GM12878 (cell line): ENCODE measurements at regions not wholly inside any gene's neighbourhood (a gene's known extent, or its start where the extent isn't known, plus 50 kb on each side); places are given as distances from the start of the nearest gene placed in this dataset.

Source experiments
- ATAC-seq: fragments of 200-7000 bp; cut with Tn5 transposase; 3 replicates; pipeline ENCODE4 v1.9.1; 2020; ENCODE audit warnings: mild to moderate bottlenecking, moderate library complexity
- BruUV-seq: library from RNA; stranded (reverse); fragments of 400-500 nt; replicated peaks from 2 replicates; lab custom pipeline; 2021; lab: Mats Ljungman, UMichigan
- CTCF ChIA-PET: fragments of 300-600 bp; sonication (Branson Sonifier 250); formaldehyde crosslinking; extraction: SDS; loops from one replicate; lab custom pipeline; 2021; ENCODE audit warnings: inconsistent platforms; lab: Yijun Ruan, JAX
- POLR2A ChIA-PET: fragments of 350-600 bp; formaldehyde crosslinking; extraction: SDS; loops from one replicate; lab custom pipeline; 2021; ENCODE audit warnings: inconsistent platforms; lab: Charles Lee
- RAD21 ChIA-PET: fragments of 300-600 bp; sonication (Branson Sonifier 250); formaldehyde crosslinking; loops from one replicate; lab custom pipeline; 2023; ENCODE audit warnings: antibody characterized with exemption; ENCODE audit not compliant: unreplicated experiment; lab: Charles Lee
- SMC1A ChIA-PET: fragments of 300-600 bp; sonication (Branson Sonifier 250); formaldehyde crosslinking; loops from one replicate; lab custom pipeline; 2023; ENCODE audit not compliant: unreplicated experiment, uncharacterized antibody; lab: Charles Lee
- DNase-seq: peaks from one replicate; pipeline ENCODE4 v3.0.0-alpha.2; 2011; ENCODE audit warnings: low read depth, low spot score
- FAIRE-seq: peaks from 3 replicates; lab custom pipeline; 2011; peaks lifted over from hg19 to GRCh38; lab: Jason Lieb, UNC
- H2AFZ ChIP-seq: 2 replicates; pipeline ENCODE4 v1.6.0; 2011; ENCODE audit warnings: low read depth, low read length, control low read depth; ENCODE audit not compliant: control insufficient read depth
- H3K27ac ChIP-seq: 2 replicates; pipeline ENCODE4 v1.5.1; 2011; ENCODE audit warnings: control low read depth; ENCODE audit not compliant: control insufficient read depth, insufficient read depth
- H3K27me3 ChIP-seq, 2 experiments: replicated peaks in 1 of 2; 2 replicates each; pipeline versions ENCODE4 v1.6.0 to v1.6.1; 2011; ENCODE audit warnings: low read length in 1 of 2; ENCODE audit not compliant: control insufficient read depth in 2 of 2, insufficient read depth in 2 of 2
- H3K36me3 ChIP-seq, 2 experiments: 2 replicates each; pipeline ENCODE4 v1.5.1; 2011; ENCODE audit warnings: low read length in 1 of 2; ENCODE audit not compliant: control insufficient read depth in 2 of 2, insufficient read depth in 2 of 2
- H3K4me1 ChIP-seq: 2 replicates; pipeline ENCODE4 v1.6.1; 2011; ENCODE audit warnings: mild to moderate bottlenecking, low read length, moderate library complexity, mixed read lengths; ENCODE audit not compliant: control insufficient read depth, insufficient read depth
- H3K4me2 ChIP-seq: 2 replicates; pipeline ENCODE4 v1.6.0; 2011; ENCODE audit warnings: control low read depth; ENCODE audit not compliant: control insufficient read depth, insufficient read depth
- H3K4me3 ChIP-seq: fragments of 200-600 bp; sonication (generic); 2 replicates; pipeline ENCODE4 v1.5.1; 2016
- H3K79me2 ChIP-seq: 2 replicates; pipeline ENCODE4 v1.6.0; 2011; ENCODE audit warnings: low read length; ENCODE audit not compliant: control insufficient read depth, insufficient read depth
- H3K9ac ChIP-seq: 2 replicates; pipeline ENCODE4 v1.8.0; 2011; ENCODE audit warnings: low read length, control low read depth, mixed read lengths; ENCODE audit not compliant: control insufficient read depth, insufficient read depth
- H3K9me3 ChIP-seq: replicated peaks from 3 replicates; pipeline ENCODE4 v1.5.1; 2011; ENCODE audit warnings: mild to moderate bottlenecking, low read length; ENCODE audit not compliant: control insufficient read depth, insufficient read depth
- H4K20me1 ChIP-seq: 2 replicates; pipeline ENCODE4 v1.6.0; 2011; ENCODE audit not compliant: control insufficient read depth, insufficient read depth
- ATF2 ChIP-seq: IDR thresholded peaks from 2 replicates; pipeline ENCODE4 v1.6.1; 2012; ENCODE audit warnings: low read length, inconsistent platforms
- BRCA1 ChIP-seq: IDR thresholded peaks from 2 replicates; pipeline ENCODE4 v1.6.1; 2011; ENCODE audit warnings: low read depth, low read length, improper control_type of control experiment
- CHD4 ChIP-seq: fragments of 200-600 bp; sonication (generic); IDR thresholded peaks from 2 replicates; pipeline ENCODE4 v1.6.1; 2016; ENCODE audit warnings: mild to moderate bottlenecking
- CREM ChIP-seq: IDR thresholded peaks from 2 replicates; pipeline ENCODE4 v1.6.1; 2014; ENCODE audit warnings: antibody characterized with exemption, low read depth
- CTCF ChIP-seq, 3 experiments: IDR thresholded peaks in 2 of 3; conservative IDR thresholded peaks in 1 of 3; 2 replicates each; pipeline ENCODE4 v1.5.1; 2011; ENCODE audit warnings: low read depth in 3 of 3, low read length in 3 of 3, mild to moderate bottlenecking in 3 of 3, control low read depth in 2 of 3, moderate library complexity in 2 of 3, inconsistent platforms in 1 of 3, mixed read lengths in 1 of 3; ENCODE audit not compliant: control insufficient read depth in 2 of 3, insufficient read depth in 1 of 3; ENCODE audit errors: extremely low read depth in 1 of 3
- JUND ChIP-seq: IDR thresholded peaks from 2 replicates; pipeline ENCODE4 v1.6.1; 2012; ENCODE audit warnings: low read depth, mild to moderate bottlenecking, low read length, improper control_type of control experiment, moderate library complexity
- NBN ChIP-seq: fragments of 450-650 bp; IDR thresholded peaks from 2 replicates; pipeline ENCODE4 v1.6.1; 2016
- NFYA ChIP-seq: IDR thresholded peaks from 2 replicates; pipeline ENCODE4 v1.6.1; 2011; ENCODE audit warnings: low read depth, mild to moderate bottlenecking, low read length, improper control_type of control experiment, borderline replicate concordance
- SIX5 ChIP-seq: IDR thresholded peaks from 2 replicates; pipeline ENCODE4 v1.6.1; 2011; ENCODE audit warnings: mild to moderate bottlenecking, low read depth, low read length, moderate library complexity; ENCODE audit not compliant: severe bottlenecking
- SMAD1 ChIP-seq: fragments of 450-650 bp; IDR thresholded peaks from 2 replicates; pipeline ENCODE4 v1.6.1; 2018; ENCODE audit warnings: mild to moderate bottlenecking, low read depth; ENCODE audit not compliant: partially characterized antibody
- SMC3 ChIP-seq: IDR thresholded peaks from 2 replicates; pipeline ENCODE4 v1.6.1; 2011; ENCODE audit warnings: low read length, improper control_type of control experiment, borderline replicate concordance
- SRF ChIP-seq, 2 experiments: IDR thresholded peaks; 2 replicates each; pipeline ENCODE4 v1.6.1; 2011; ENCODE audit warnings: low read depth in 2 of 2, low read length in 2 of 2, mild to moderate bottlenecking in 1 of 2, moderate library complexity in 1 of 2
- USF2 ChIP-seq: IDR thresholded peaks from 2 replicates; pipeline ENCODE4 v1.6.1; 2011; ENCODE audit warnings: low read depth, low read length, improper control_type of control experiment, borderline replicate concordance
- WGBS: methylation state at CpG from one replicate; pipeline ENCODE4 v1.1.6; 2016; ENCODE audit warnings: low lambda C conversion rate; ENCODE audit not compliant: insufficient replicate concordance, insufficient coverage; ENCODE audit errors: missing lambda C conversion rate; 5-methylcytosine and 5-hydroxymethylcytosine counted together
- in situ Hi-C: fragments of 300-500 bp; cut with MboI; formaldehyde crosslinking; loops from 9 replicates; pipeline ENCODE4 v1.14.3; 2018; ENCODE audit warnings: mixed read lengths
- intact Hi-C: fragments of 100-400 bp; cut with micrococcal nuclease; formaldehyde crosslinking; loops from one replicate; pipeline ENCODE4 v1.14.2; 2022; ENCODE audit not compliant: unreplicated experiment
- TF ChIP-seq, protein P1 (sequence below): fragments of 450-650 bp; IDR thresholded peaks from 2 replicates; pipeline ENCODE4 v1.6.1; 2018; ENCODE audit warnings: borderline replicate concordance, mild to moderate bottlenecking; ENCODE audit not compliant: partially characterized antibody
- TF ChIP-seq, protein P2 (sequence below): fragments of 450-650 bp; IDR thresholded peaks from 2 replicates; pipeline ENCODE4 v1.6.1; 2016; ENCODE audit warnings: mild to moderate bottlenecking
- TF ChIP-seq, protein P3 (sequence below): IDR thresholded peaks from 2 replicates; pipeline ENCODE4 v1.6.1; 2011; ENCODE audit warnings: borderline replicate concordance, low read depth, mild to moderate bottlenecking, moderate library complexity, mixed read lengths, low read length; ENCODE audit not compliant: insufficient read depth; ENCODE audit errors: extremely low read length

- in situ Hi-C loops = no loop called here
- no peak for TF ChIP-seq NFYA
- no peak for TF ChIP-seq CREM
- TF ChIP-seq, protein P1, sequence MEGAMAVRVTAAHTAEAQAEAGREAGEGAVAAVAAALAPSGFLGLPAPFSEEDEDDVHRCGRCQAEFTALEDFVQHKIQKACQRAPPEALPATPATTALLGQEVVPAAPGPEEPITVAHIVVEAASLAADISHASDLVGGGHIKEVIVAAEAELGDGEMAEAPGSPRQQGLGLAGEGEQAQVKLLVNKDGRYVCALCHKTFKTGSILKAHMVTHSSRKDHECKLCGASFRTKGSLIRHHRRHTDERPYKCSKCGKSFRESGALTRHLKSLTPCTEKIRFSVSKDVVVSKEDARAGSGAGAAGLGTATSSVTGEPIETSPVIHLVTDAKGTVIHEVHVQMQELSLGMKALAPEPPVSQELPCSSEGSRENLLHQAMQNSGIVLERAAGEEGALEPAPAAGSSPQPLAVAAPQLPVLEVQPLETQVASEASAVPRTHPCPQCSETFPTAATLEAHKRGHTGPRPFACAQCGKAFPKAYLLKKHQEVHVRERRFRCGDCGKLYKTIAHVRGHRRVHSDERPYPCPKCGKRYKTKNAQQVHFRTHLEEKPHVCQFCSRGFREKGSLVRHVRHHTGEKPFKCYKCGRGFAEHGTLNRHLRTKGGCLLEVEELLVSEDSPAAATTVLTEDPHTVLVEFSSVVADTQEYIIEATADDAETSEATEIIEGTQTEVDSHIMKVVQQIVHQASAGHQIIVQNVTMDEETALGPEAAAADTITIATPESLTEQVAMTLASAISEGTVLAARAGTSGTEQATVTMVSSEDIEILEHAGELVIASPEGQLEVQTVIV = no peak
- TF ChIP-seq JUND = no peak
- TF ChIP-seq CTCF (IDR thresholded peaks at IDR 0.05 in 2 of 3, conservative IDR thresholded peaks at IDR 0.05 in 1 of 3; ENCODE audit: control insufficient read depth in 2 of 3, extremely low read depth in 1 of 3, insufficient read depth in 1 of 3, low read depth in 3 of 3, low read length in 3 of 3) = no peak
- TF ChIP-seq CHD4 = no peak
- no peak for TF ChIP-seq NBN
- no peak for TF ChIP-seq SRF (IDR thresholded peaks at IDR 0.05; ENCODE audit: low read depth in 2 of 2, low read length in 2 of 2)
- TF ChIP-seq USF2 = no peak
- no peak for TF ChIP-seq SMAD1
- no peak for TF ChIP-seq SMC3
- TF ChIP-seq, protein P2, sequence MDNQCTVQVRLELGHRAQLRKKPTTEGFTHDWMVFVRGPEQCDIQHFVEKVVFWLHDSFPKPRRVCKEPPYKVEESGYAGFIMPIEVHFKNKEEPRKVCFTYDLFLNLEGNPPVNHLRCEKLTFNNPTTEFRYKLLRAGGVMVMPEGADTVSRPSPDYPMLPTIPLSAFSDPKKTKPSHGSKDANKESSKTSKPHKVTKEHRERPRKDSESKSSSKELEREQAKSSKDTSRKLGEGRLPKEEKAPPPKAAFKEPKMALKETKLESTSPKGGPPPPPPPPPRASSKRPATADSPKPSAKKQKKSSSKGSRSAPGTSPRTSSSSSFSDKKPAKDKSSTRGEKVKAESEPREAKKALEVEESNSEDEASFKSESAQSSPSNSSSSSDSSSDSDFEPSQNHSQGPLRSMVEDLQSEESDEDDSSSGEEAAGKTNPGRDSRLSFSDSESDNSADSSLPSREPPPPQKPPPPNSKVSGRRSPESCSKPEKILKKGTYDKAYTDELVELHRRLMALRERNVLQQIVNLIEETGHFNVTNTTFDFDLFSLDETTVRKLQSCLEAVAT = no peak
- TF ChIP-seq, protein P3, sequence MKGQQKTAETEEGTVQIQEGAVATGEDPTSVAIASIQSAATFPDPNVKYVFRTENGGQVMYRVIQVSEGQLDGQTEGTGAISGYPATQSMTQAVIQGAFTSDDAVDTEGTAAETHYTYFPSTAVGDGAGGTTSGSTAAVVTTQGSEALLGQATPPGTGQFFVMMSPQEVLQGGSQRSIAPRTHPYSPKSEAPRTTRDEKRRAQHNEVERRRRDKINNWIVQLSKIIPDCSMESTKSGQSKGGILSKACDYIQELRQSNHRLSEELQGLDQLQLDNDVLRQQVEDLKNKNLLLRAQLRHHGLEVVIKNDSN = no peak
- no peak for TF ChIP-seq SIX5
- TF ChIP-seq ATF2 = no peak
- TF ChIP-seq BRCA1 = no peak
Observed at GRCh38 chr3:169020371-169020770, 643.1 kb downstream of the MECOM start.

More at GRCh38 chr3:169020371-169020770, 643.1 kb downstream of the MECOM start:
- Histone ChIP-seq H3K36me3 (no peaks in the 10 kb centered on the region), H3K9ac (no peak overlapping the region), H3K4me3 (no peak overlapping the region), H3K9me3 (no peaks in the 10 kb centered on the region), H2AFZ (no peak overlapping the region), H3K79me2 (no peaks in the 10 kb centered on the region), H3K27ac (no peak overlapping the region), H3K4me1 (no peaks in the 10 kb centered on the region), H3K4me2 (no peak overlapping the region), H3K27me3 (no peaks in the 10 kb centered on the region; a peak in 1 of 4 replicates), H4K20me1 (no peaks in the 10 kb centered on the region)
- DNase-seq (no peak), ATAC-seq (no peak), FAIRE-seq (no peak)
- CTCF ChIA-PET = no interaction called here
- BruUV-seq = no TSS peak
- no CpG with 5 or more reads among the region's 1 CpG for WGBS
- RAD21 ChIA-PET = no interaction called here
- SMC1A ChIA-PET = no interaction called here
- POLR2A ChIA-PET = no interaction called here
- intact Hi-C loops = no loop called here
